DMS79 treated with DMSO at 0.1 percent for 48 hours (cell line): ENCODE measurements at regions not wholly inside any gene's neighbourhood (a gene's known extent, or its start where the extent isn't known, plus 50 kb on each side); places are given as distances from the start of the nearest gene placed in this dataset.

Source experiments
- DNase-seq: peaks from one replicate; lab custom pipeline; 2025; lab: John Stamatoyannopoulos, UW

DNA sequence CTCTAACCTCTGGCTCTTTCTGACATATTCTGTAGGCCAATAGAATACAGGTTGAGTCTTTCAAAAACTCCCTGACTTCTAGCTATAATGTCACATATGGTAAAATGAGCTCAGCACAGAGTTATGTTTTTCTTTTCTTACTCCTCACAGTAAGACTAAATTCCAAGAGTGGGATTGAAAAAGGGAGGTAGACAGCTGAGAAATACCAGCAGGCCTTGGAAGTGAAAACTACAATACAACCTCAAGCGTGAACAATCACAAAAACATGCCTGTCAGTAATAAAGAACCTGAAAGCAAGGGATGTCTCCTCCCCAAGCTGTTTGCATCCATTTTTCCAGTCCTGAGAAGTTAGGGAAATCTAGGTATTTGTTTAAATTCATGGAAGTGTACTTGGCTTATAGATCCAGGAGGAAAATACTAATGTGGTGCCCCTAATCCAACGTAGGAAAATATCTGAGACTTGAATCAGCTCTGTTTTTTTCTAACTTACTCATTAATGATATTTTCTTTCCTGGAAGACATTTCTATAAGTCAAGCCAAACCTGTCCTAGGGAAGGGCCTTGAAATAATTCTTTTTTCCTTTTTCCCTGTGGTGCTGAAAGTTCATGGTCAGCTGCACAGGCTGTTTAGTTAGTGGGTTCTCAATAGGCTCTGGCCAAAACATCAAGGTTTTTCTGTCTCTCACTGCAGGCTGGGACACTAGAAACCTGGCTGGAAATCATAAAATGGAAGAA lies 167.9 kb upstream of the SPATS2L start:
- DNase-seq: no peak

DNA sequence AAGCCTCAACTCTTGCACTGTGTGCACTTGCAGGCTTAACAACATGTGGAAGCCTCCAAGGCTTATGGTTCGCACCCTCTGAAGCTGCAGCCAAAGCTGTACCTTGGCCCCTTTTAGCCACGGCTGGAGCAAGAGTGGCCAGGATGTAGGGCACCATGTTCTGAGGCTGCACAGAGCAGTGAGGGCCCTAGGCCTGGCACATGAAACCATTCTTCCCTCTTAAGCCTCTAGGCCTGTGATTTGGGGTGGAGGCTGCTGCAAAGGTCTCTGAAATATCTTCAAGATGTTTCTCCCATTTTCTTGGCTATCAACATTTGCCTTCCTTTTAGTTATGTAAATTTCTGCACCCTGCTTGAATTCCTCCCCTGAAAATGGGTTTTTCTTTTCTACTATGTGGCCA lies 161.9 kb upstream of the SPATS2L start:
- DNase-seq: no peak

DNA sequence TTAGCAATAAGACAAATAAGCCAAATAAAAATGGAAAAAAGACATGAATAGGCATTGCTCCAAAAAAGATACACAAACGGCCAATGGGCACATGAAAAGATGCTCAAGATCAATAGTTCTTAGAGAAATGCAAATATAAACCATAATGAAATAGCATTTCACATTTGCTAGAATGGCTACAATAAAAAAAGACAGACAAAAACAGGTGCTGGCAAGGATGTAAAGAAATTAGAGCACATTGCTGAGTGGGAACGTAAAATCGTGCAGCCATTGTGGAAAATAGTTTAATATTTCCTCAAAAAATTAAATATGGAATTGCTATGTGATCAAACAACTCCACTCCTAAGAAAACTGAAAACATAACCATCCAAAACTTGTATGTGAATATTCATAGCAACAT lies 160.0 kb upstream of the SPATS2L start:
- no peak for DNase-seq

DNA sequence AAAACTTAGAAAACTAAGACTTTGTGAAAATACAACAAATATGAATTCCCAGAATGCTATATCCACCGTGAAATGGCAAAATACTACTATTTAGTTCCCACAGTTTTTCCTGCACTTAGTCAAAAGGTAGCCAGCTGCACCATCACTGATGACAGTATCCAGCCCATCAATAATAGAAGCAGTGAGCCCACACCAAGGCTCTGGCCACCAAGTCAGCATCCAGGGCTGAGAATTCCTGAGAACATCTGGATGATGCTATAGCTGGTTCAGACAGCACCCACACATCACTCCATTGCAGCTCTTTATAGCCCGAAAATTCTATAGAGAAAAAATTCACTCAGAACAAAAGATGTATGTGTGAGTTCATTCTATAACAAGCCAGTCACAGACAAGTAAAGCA lies 159.1 kb upstream of the SPATS2L start:
- DNase-seq: no peak

DNA sequence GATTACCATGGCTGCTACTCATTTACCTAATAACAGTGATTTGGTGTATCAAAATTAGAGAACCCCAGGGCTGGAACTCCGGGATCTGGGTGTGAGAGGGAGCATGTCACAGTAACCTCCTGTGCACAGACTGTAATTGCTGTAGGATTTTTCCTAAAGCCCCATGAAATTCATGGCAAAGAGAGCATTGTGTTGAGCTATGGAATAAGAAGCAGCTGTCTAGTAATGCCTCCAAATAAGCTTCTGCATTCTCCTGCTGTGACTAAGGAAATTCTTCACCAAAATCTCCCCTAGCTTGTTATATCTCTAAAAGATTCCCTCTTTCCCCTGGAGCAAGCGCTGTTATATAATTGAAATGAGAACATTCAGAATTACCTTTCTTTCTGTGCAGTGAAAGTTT lies 158.1 kb upstream of the SPATS2L start:
- DNase-seq: no peak

GRCh38 chr2:200150411-200151086 lies 155.9 kb upstream of the SPATS2L start:
- DNase-seq: no peak

GRCh38 chr2:200155652-200156051 lies 150.8 kb upstream of the SPATS2L start:
- DNase-seq: no peak

DNA sequence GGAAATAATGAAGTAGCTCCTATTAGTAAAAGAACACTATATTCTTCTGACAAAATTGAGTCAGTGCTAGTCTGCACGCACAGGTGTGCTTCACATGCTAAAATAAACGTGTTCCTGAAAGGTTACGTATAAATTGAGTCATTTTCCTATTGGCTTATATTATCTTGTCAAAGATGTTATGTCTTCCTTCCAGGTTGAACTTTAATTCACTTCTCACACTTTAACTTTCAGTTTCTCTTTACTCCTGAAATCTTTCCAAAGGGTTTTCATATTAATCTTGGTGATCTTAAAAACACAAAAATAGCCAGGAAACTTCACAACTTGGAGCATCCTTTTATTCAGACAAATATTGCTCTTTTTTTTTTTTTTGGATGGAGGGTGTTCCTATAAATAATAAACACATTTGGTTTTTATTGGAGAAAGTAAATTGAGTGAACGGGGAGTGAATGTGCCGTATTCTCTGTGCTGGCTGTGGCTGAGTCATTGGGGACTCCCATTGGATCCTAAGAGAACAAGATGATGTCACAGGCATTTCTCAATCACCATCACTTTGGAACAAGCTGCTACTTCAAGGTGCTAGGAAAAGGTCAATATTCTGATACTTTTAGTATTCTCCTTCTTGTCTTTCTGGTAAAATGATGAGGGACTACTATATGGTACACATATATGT lies 150.2 kb upstream of the SPATS2L start:
- DNase-seq: no peak

DNA sequence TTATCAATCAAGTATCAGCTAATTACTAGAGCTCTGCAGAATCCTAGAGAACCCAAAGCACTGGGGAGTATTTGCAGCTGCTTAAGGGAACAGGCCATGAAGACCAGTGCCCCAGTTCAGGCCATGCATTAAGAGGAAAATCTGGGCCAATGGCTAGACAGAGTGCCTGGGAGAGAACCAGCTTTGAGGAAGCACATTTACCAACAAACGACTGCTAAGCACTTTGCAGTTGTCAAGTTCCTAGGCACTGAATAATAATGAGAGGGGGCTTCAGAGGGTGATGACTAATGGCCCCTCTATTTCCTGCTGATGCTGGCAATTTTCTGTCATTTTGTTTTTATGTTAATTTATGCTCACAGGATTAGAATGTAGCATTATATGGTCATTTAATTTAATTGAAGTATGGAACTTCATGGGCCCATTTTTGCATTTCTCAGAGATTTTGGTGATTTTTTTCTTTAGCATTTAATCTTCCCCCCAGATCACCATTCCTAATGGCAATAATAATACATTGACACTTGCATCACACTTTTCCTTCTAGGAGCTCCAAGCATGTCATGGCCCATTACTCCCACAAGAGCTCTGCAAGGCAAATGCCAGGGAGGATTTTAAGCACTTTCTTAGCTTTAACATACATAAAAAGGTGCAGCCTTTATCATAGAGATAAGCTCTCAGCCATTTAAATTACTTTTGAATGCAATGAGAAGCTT lies 147.7 kb upstream of the SPATS2L start:
- DNase-seq: peak; percentile 86

GRCh38 chr2:200159357-200159707 lies 147.2 kb upstream of the SPATS2L start:
- peak; percentile 83 for DNase-seq

DNA sequence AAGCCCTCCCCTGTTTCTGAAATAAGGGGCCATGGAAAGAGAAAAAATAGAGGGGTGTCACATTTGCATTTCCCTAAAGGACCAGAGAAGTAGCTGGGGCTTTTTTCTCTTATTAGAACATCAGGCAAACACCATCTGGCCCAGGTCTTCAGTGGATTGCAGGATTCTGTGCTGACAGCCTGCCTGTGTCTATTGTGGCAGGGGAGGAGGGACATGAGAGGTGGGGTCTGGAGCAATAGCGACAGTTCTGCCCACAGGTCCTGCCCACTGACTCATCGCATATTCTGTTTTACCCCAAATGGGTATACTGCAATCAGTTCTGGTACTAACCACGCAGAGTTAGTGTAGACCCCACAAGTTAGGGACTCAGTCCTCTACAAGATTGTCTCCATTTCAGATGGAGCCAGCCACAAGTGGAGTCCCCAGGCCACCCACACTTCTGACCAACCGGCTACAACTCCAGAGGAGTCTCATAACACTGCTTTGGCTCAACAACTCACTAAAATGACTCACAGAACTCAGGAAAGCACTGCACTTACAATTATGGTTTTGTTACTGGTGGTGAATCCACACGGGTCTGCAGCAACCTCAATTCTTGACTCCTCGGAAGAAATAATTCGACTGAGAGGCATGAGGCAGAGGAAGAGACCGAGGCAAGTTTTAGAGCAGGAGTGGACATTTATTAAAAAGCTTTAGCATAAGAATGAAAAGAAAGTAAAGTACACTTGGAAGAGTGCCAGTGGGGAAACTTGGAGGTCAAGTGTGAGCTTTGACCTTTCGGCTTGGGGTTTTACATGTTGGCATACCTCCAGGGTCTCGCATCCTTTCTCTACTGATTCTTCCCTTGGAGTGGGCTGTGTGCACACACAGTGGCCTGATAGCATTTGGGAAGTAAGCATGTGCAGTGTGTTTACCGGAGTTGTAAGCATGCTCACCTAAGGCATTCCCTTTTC lies 146.4 kb upstream of the SPATS2L start:
- no peak for DNase-seq

GRCh38 chr2:200161458-200161857 lies 145.0 kb upstream of the SPATS2L start:
- no peak for DNase-seq

- DNase-seq: no peak
Measured at GRCh38 chr2:200165687-200166086, 140.8 kb upstream of the SPATS2L start.

DNA sequence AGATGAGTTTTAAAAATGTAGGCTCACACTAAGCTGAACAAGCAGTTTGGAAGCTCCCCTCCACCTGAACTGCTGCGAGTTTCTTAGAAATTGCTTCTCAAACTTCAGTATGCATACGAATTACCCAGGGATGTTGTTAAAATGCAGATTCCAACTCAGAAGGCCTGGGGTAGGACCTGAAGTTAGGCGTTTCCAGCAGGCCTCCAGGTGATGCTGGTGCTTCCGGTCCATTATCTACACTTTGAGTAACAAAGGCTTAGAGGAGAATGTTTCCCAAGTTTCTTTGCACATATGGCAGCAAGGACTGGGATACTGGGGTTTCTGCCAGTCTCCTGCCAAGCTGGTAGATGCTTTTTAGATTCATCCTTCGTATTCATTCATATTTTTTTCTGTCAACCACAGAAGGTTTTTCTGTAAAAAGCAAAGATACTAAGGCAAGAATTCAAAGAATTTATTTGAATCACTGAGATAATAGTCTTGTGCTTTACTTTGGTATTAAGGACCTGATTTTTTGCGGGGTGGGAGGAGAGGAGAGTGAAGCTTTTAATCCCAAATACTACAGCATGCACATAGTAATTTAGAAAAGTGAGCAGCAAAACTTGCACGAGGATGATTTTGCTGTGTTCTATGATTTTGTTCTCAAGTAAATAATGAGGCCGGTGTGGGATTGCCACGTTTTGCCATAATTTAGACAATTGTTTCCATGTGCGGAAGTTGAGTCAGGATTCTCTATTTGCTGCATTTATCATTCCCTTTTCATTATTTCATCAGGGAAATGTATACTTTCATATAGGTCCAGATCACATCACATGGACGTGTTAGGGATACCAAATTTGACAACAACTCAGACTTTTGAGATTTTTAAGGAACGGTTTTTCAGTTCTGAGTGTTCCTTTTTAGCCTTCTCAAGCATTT lies 137.6 kb upstream of the SPATS2L start:
- DNase-seq: no peak

GRCh38 chr2:200170221-200170620 lies 136.3 kb upstream of the SPATS2L start:
- DNase-seq: no peak

- DNase-seq: no peak
Measured at GRCh38 chr2:200171731-200172482, 134.6 kb upstream of the SPATS2L start.

GRCh38 chr2:200172521-200172920 lies 134.0 kb upstream of the SPATS2L start:
- no peak for DNase-seq

GRCh38 chr2:200172944-200173581 lies 133.4 kb upstream of the SPATS2L start:
- no peak for DNase-seq

- no peak for DNase-seq
Measured at GRCh38 chr2:200173691-200174090, 132.8 kb upstream of the SPATS2L start.
